ENCODE measurements at regions not wholly inside any gene's neighbourhood (a gene's known extent, or its start where the extent isn't known, plus 50 kb on each side); places are given as distances from the start of the nearest gene placed in this dataset.

DNA sequence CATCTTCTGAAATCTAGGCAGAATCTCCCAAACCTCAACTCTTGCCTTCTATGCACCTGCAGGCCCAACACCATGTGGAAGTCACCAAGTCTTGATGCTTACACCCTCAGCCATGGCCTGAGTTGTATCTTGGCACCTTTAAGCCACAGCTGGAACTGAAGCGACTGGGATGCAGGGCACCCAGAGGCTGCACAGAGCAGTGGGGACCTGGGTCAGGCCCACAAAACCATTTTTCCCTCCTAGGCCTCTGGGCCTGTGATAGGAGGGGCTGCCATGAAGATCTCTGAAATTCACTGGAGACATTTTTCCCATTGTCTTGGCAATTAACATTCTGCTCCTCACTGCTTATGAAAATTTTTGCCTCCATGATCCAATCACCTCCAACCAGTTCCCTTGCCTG is 1388.5 kb downstream of the ADGRL3 start:
- WGBS = 92% methylated on average over 1 of the region's 1 CpG
- H3K27me3 ChIP-seq (ENCODE audit: control insufficient read depth in 2 of 2, insufficient read depth in 1 of 2, low read length in 1 of 2) = no peaks in the 10 kb centered on the region
- no peaks in the 10 kb centered on the region for H3K4me1 ChIP-seq (ENCODE audit: control insufficient read depth in 2 of 2, insufficient read depth in 2 of 2, low read length in 2 of 2)
- H3K4me3 ChIP-seq (ENCODE audit: low read length in 2 of 2) = no peak overlapping the region
- no peaks in the 10 kb centered on the region for H3K36me3 ChIP-seq (ENCODE audit: control insufficient read depth in 2 of 2, insufficient read depth in 2 of 2, low read length in 1 of 2)
- no peak for DNase-seq (ENCODE audit: low read depth in 6 of 9, low spot score in 9 of 9)
- H3K27ac ChIP-seq (ENCODE audit: low read depth in 1 of 2, low read length in 1 of 2) = no peak overlapping the region
- peaks cover 0 to 8% of the 10 kb centered on the region in 2 donors for H3K9me3 ChIP-seq (ENCODE audit: control insufficient read depth in 2 of 2, insufficient read depth in 1 of 2, low read length in 1 of 2)

DNA sequence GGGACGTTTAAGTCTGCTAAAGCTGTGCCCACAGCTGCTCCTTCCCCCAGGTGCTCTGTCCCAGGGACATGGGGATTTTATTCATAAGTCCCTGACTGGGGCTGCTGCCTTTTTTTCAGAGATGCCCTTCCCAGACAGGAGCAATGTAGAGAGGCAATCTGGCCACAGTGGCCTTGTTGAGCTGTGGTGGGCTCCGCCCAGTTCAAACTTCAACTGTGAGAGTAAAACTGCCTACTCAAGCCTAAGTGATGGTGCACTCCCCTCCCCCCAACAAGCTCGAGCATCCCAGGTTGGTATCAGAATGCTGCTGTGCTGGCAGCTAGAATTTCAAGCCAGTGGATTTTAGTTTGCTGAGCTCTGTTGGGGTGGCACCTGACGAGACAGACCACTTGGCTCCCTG is 1371.4 kb downstream of the ADGRL3 start:
- WGBS = 88% methylated on average over 4 of the region's 4 CpGs
- Histone ChIP-seq H3K27me3 (ENCODE audit: control insufficient read depth in 2 of 2, insufficient read depth in 1 of 2, low read length in 1 of 2) (no peaks in the 10 kb centered on the region), H3K27ac (ENCODE audit: low read depth in 1 of 2, low read length in 1 of 2) (no peak overlapping the region), H3K9me3 (ENCODE audit: control insufficient read depth in 2 of 2, insufficient read depth in 1 of 2, low read length in 1 of 2) (peaks cover 0 to 7% of the 10 kb centered on the region in 2 donors), H3K4me1 (ENCODE audit: control insufficient read depth in 2 of 2, insufficient read depth in 2 of 2, low read length in 2 of 2) (no peaks in the 10 kb centered on the region), H3K36me3 (ENCODE audit: control insufficient read depth in 2 of 2, insufficient read depth in 2 of 2, low read length in 1 of 2) (no peaks in the 10 kb centered on the region), H3K4me3 (ENCODE audit: low read length in 2 of 2) (no peak overlapping the region)
- DNase-seq (ENCODE audit: low read depth in 6 of 9, low spot score in 9 of 9) = no peak

DNA sequence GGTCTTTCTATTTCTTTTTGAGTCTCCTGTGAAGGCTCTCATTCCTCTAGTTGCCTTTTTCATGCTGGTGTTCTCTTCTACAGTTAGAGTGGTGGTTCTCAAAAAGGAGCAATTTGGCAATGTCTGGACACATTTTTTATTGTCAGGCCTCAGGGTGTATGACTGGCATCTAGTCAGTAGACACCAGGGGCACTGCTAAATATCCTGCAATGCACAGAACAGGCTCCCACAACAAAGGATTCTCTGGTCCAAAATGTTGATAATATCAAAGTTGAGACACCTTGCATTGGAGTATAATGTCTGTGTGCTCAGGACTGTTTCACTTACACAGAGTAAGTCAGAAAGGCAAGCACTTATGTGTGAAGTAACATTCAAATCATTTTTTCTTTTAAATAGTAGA is 1360.7 kb downstream of the ADGRL3 start:
- Histone ChIP-seq H3K4me1 (ENCODE audit: control insufficient read depth in 2 of 2, insufficient read depth in 2 of 2, low read length in 2 of 2) (no peaks in the 10 kb centered on the region), H3K36me3 (ENCODE audit: control insufficient read depth in 2 of 2, insufficient read depth in 2 of 2, low read length in 1 of 2) (no peaks in the 10 kb centered on the region), H3K27ac (ENCODE audit: low read depth in 1 of 2, low read length in 1 of 2) (no peak overlapping the region), H3K9me3 (ENCODE audit: control insufficient read depth in 2 of 2, insufficient read depth in 1 of 2, low read length in 1 of 2) (peaks cover 0 to 9% of the 10 kb centered on the region in 2 donors), H3K27me3 (ENCODE audit: control insufficient read depth in 2 of 2, insufficient read depth in 1 of 2, low read length in 1 of 2) (no peaks in the 10 kb centered on the region), H3K4me3 (ENCODE audit: low read length in 2 of 2) (no peak overlapping the region)
- no peak for DNase-seq (ENCODE audit: low read depth in 6 of 9, low spot score in 9 of 9)

DNA sequence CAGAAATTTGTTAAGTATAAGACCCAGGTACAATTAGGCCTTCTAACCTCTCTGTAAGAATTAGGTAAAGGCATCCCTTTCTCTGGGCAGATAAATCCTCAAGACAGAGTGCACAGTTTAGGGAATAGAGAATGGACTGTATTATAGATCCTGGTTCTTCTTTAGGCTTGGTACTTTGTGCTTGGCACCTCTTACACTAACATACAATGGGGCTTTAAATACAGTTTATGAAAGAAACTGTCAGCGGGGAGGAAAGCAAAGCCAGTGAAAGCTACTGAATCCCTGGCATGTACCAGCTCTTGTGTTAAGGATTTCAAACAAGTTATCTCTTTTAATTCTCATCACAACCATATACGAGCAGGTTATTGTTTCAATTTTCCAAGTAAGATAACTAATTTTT is 1350.0 kb downstream of the ADGRL3 start:
- H3K4me3 ChIP-seq (ENCODE audit: low read length in 2 of 2) = no peak overlapping the region
- DNase-seq (ENCODE audit: low read depth in 6 of 9, low spot score in 9 of 9) = no peak
- H3K4me1 ChIP-seq (ENCODE audit: control insufficient read depth in 2 of 2, insufficient read depth in 2 of 2, low read length in 2 of 2) = no peaks in the 10 kb centered on the region
- no peaks in the 10 kb centered on the region for H3K9me3 ChIP-seq (ENCODE audit: control insufficient read depth in 2 of 2, insufficient read depth in 1 of 2, low read length in 1 of 2)
- H3K27me3 ChIP-seq (ENCODE audit: control insufficient read depth in 2 of 2, insufficient read depth in 1 of 2, low read length in 1 of 2) = no peaks in the 10 kb centered on the region
- no peaks in the 10 kb centered on the region for H3K36me3 ChIP-seq (ENCODE audit: control insufficient read depth in 2 of 2, insufficient read depth in 2 of 2, low read length in 1 of 2)
- no peak overlapping the region for H3K27ac ChIP-seq (ENCODE audit: low read depth in 1 of 2, low read length in 1 of 2)
- 95% methylated on average over 2 of the region's 2 CpGs for WGBS

DNA sequence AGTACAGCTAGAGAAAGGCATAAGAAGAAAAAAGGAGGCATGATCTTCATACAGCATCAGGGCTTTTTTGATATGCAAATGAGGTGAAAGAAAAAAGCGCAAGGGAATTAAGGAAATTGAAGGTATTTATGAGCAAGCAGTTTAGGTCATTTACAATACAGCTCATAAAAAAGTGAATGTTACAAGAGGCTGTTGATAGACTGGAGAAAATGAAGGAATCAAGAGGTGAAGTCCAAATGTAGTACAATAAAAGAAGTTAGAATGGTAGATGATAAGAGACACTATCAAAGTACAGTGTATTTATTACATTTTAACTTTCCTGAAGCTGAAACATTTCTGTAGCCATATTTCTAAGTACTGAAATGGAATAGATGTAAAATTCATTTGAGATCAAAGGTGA is 1349.5 kb downstream of the ADGRL3 start:
- Histone ChIP-seq H3K36me3 (ENCODE audit: control insufficient read depth in 2 of 2, insufficient read depth in 2 of 2, low read length in 1 of 2) (no peaks in the 10 kb centered on the region), H3K4me1 (ENCODE audit: control insufficient read depth in 2 of 2, insufficient read depth in 2 of 2, low read length in 2 of 2) (no peaks in the 10 kb centered on the region), H3K4me3 (ENCODE audit: low read length in 2 of 2) (no peak overlapping the region), H3K27me3 (ENCODE audit: control insufficient read depth in 2 of 2, insufficient read depth in 1 of 2, low read length in 1 of 2) (no peaks in the 10 kb centered on the region), H3K27ac (ENCODE audit: low read depth in 1 of 2, low read length in 1 of 2) (no peak overlapping the region), H3K9me3 (ENCODE audit: control insufficient read depth in 2 of 2, insufficient read depth in 1 of 2, low read length in 1 of 2) (no peaks in the 10 kb centered on the region)
- DNase-seq (ENCODE audit: low read depth in 6 of 9, low spot score in 9 of 9) = no peak
- 97% methylated on average over 1 of the region's 1 CpG for WGBS

DNA sequence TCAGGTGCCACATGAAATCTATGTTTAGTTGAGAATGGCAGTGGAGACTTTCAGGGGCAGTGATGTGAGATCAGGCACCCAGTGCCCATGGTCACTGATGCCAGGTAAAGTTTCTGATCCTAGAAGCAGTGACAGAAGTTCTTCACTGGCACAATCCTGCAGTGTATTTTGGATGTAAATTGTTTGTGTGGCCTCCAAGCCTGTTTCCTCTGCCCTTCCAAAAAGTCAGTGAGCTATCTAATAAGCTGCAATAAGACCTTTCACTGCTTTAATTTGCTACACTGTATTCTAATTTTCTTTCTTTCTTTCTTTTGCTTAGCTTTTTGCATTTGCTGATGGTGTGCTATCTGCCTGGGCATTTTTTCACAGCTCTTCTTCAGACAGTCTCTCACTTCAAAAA is 1348.6 kb downstream of the ADGRL3 start:
- no peak overlapping the region for H3K27ac ChIP-seq (ENCODE audit: low read depth in 1 of 2, low read length in 1 of 2)
- H3K9me3 ChIP-seq (ENCODE audit: control insufficient read depth in 2 of 2, insufficient read depth in 1 of 2, low read length in 1 of 2) = no peaks in the 10 kb centered on the region
- no peaks in the 10 kb centered on the region for H3K4me1 ChIP-seq (ENCODE audit: control insufficient read depth in 2 of 2, insufficient read depth in 2 of 2, low read length in 2 of 2)
- no peaks in the 10 kb centered on the region for H3K36me3 ChIP-seq (ENCODE audit: control insufficient read depth in 2 of 2, insufficient read depth in 2 of 2, low read length in 1 of 2)
- H3K4me3 ChIP-seq (ENCODE audit: low read length in 2 of 2) = no peak overlapping the region
- no peaks in the 10 kb centered on the region for H3K27me3 ChIP-seq (ENCODE audit: control insufficient read depth in 2 of 2, insufficient read depth in 1 of 2, low read length in 1 of 2)
- no peak for DNase-seq (ENCODE audit: low read depth in 6 of 9, low spot score in 9 of 9)

DNA sequence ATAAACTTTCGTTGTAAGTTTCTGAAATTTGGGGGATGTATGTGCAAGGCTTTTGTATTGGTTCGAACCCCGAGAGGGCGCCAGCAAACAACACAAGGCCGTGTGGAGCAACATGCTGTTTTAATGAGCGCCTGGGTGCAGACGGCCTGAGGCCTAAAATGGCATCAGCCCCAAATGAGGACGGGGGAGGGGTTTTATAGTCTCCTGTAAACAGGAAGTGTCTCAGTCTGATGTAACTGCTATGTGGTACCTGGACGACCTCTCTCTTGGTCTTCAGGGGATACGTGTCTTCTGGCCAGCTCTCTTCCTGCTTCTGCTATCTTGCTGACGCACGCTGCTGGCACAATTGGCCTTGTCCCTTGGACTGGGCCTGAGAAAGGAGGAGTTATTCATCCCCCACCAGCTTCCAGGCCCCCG is 1348.0 kb downstream of the ADGRL3 start:
- Histone ChIP-seq H3K27ac (ENCODE audit: low read depth in 1 of 2, low read length in 1 of 2) (no peak overlapping the region), H3K4me1 (ENCODE audit: control insufficient read depth in 2 of 2, insufficient read depth in 2 of 2, low read length in 2 of 2) (no peaks in the 10 kb centered on the region)
- DNase-seq (ENCODE audit: low read depth in 6 of 9, low spot score in 9 of 9) = no peak

DNA sequence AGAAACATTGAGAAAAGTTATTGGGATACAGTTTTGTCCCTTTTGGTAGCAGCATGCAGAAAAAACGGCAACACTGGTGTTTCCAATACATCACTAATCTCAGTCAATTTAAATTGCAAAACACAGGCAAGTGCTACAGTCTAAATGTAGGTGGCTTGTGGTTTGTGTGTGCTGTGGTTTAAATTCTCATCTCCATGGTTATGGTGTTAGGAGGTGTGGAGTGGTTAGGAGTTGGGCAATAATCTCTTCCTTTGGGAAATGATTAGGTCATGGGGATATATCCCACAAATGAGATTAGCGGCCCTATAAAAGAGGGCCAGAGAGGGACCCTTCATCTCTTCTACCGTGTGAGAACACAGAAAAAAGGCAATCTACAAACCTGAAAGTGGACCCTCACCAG is 1344.3 kb downstream of the ADGRL3 start:
- Histone ChIP-seq H3K27ac (ENCODE audit: low read depth in 1 of 2, low read length in 1 of 2) (no peak overlapping the region), H3K4me3 (ENCODE audit: low read length in 2 of 2) (no peak overlapping the region), H3K4me1 (ENCODE audit: control insufficient read depth in 2 of 2, insufficient read depth in 2 of 2, low read length in 2 of 2) (no peaks in the 10 kb centered on the region), H3K36me3 (ENCODE audit: control insufficient read depth in 2 of 2, insufficient read depth in 2 of 2, low read length in 1 of 2) (no peaks in the 10 kb centered on the region), H3K27me3 (ENCODE audit: control insufficient read depth in 2 of 2, insufficient read depth in 1 of 2, low read length in 1 of 2) (no peaks in the 10 kb centered on the region), H3K9me3 (ENCODE audit: control insufficient read depth in 2 of 2, insufficient read depth in 1 of 2, low read length in 1 of 2) (no peaks in the 10 kb centered on the region)
- WGBS = 52% methylated on average over 3 of the region's 3 CpGs
- DNase-seq (ENCODE audit: low read depth in 6 of 9, low spot score in 9 of 9) = no peak

More for the DNA sequence above, 1348.0 kb downstream of the ADGRL3 start:
- no peaks in the 10 kb centered on the region for H3K27me3 ChIP-seq (ENCODE audit: control insufficient read depth in 2 of 2, insufficient read depth in 1 of 2, low read length in 1 of 2)
- whole genome bisulfite sequencing = 87% methylated on average over 13 of the region's 13 CpGs
- no peaks in the 10 kb centered on the region for H3K9me3 ChIP-seq (ENCODE audit: control insufficient read depth in 2 of 2, insufficient read depth in 1 of 2, low read length in 1 of 2)
- no peak overlapping the region for H3K4me3 ChIP-seq (ENCODE audit: low read length in 2 of 2)
- no peaks in the 10 kb centered on the region for H3K36me3 ChIP-seq (ENCODE audit: control insufficient read depth in 2 of 2, insufficient read depth in 2 of 2, low read length in 1 of 2)

DNA sequence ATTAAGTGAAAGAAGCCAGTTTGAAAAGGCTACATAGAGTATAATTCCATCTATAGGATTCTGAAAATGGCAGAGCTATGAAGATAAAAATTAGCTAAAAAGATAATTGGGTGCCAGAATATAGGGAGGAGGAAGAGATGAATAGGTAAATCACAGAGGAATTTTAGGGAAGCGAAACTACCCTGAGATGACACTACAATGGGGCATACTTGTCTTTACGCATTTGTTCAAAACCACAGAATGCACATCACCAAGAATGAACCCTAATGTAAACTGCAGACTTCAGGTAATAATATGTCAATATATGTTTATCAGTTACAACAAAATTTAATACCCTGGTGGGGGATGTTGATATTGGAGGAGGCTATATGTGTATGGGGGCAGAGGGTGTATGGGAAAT is 1342.9 kb downstream of the ADGRL3 start:
- Histone ChIP-seq H3K9me3 (ENCODE audit: control insufficient read depth in 2 of 2, insufficient read depth in 1 of 2, low read length in 1 of 2) (no peaks in the 10 kb centered on the region), H3K4me3 (ENCODE audit: low read length in 2 of 2) (no peak overlapping the region), H3K36me3 (ENCODE audit: control insufficient read depth in 2 of 2, insufficient read depth in 2 of 2, low read length in 1 of 2) (no peaks in the 10 kb centered on the region), H3K4me1 (ENCODE audit: control insufficient read depth in 2 of 2, insufficient read depth in 2 of 2, low read length in 2 of 2) (no peaks in the 10 kb centered on the region), H3K27ac (ENCODE audit: low read depth in 1 of 2, low read length in 1 of 2) (no peak overlapping the region), H3K27me3 (ENCODE audit: control insufficient read depth in 2 of 2, insufficient read depth in 1 of 2, low read length in 1 of 2) (no peaks in the 10 kb centered on the region)
- no peak for DNase-seq (ENCODE audit: low read depth in 6 of 9, low spot score in 9 of 9)
- 85% methylated on average over 2 of the region's 2 CpGs for WGBS

DNA sequence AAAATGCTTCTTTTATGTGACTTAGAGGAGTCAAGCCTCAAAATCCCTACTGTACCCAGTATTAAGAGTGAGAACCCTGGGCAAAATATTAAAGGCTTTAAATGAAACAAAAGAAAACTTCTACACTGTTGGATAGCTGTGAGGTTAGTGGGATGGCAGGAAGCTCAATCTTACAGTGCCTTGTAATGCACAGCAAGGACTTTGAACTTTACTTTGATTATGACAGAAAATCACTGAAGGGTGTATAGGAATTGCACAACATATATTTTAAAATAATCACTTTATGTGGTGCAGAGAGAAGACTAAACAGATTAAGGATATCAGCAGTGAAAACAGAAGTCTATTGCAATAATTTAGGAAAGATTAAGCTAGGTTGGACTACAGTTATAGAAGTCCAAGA is 1333.4 kb downstream of the ADGRL3 start:
- Histone ChIP-seq H3K4me3 (ENCODE audit: low read length in 2 of 2) (no peak overlapping the region), H3K4me1 (ENCODE audit: control insufficient read depth in 2 of 2, insufficient read depth in 2 of 2, low read length in 2 of 2) (no peaks in the 10 kb centered on the region), H3K27ac (ENCODE audit: low read depth in 1 of 2, low read length in 1 of 2) (no peak overlapping the region), H3K27me3 (ENCODE audit: control insufficient read depth in 2 of 2, insufficient read depth in 1 of 2, low read length in 1 of 2) (no peaks in the 10 kb centered on the region), H3K36me3 (ENCODE audit: control insufficient read depth in 2 of 2, insufficient read depth in 2 of 2, low read length in 1 of 2) (no peaks in the 10 kb centered on the region), H3K9me3 (ENCODE audit: control insufficient read depth in 2 of 2, insufficient read depth in 1 of 2, low read length in 1 of 2) (no peaks in the 10 kb centered on the region)
- DNase-seq (ENCODE audit: low read depth in 6 of 9, low spot score in 9 of 9) = no peak

Measured in thymus (tissue), 11 donors.